Hepatocyte (in vitro differentiated cells): ENCODE measurements at regions not wholly inside any gene's neighbourhood (a gene's known extent, or its start where the extent isn't known, plus 50 kb on each side); places are given as distances from the start of the nearest gene placed in this dataset.

Experiments used
- CTCF ChIP-seq: fragments of 200-600 bp; sonication (generic); IDR thresholded peaks from 2 replicates; pipeline ENCODE4 v1.5.1; 2016; ENCODE audit warnings: antibody characterized with exemption, mild to moderate bottlenecking; ENCODE audit not compliant: poor library complexity
- EZH2 ChIP-seq: fragments of 200-600 bp; sonication (generic); IDR thresholded peaks from 2 replicates; pipeline ENCODE4 v1.6.1; 2016; ENCODE audit warnings: antibody characterized with exemption, mild to moderate bottlenecking, borderline replicate concordance

DNA sequence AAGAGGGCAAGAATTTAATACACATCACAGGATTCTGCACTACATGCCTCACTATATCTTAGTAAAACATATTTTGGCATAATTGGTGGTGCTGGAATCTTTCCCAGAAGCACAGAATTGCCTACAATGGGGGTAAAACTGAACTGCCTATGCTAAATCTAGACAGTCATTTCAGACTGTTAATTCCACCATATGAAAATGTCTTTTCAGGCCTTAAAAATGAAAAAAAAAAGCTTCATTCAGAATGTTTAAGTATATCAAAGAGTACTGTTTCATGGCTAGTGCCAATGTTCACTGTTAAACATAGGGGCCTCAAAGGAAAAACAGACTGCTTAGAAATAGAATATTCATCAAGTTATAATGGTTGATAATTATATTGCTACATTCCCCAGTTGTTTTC is 797.0 kb downstream of the PCDH19 start:
- TF ChIP-seq EZH2 (no peak), CTCF (no peak)
